ENCODE measurements at regions not wholly inside any gene's neighbourhood (a gene's known extent, or its start where the extent isn't known, plus 50 kb on each side); places are given as distances from the start of the nearest gene placed in this dataset. TPM values are rescaled to one million over a fixed set of nuclear protein-coding genes. Genes with fewer than 3 reads are reported as not detected.
A peak's percentile ranks its signal among the peaks of the same experiment; 100 is the strongest.

DNA sequence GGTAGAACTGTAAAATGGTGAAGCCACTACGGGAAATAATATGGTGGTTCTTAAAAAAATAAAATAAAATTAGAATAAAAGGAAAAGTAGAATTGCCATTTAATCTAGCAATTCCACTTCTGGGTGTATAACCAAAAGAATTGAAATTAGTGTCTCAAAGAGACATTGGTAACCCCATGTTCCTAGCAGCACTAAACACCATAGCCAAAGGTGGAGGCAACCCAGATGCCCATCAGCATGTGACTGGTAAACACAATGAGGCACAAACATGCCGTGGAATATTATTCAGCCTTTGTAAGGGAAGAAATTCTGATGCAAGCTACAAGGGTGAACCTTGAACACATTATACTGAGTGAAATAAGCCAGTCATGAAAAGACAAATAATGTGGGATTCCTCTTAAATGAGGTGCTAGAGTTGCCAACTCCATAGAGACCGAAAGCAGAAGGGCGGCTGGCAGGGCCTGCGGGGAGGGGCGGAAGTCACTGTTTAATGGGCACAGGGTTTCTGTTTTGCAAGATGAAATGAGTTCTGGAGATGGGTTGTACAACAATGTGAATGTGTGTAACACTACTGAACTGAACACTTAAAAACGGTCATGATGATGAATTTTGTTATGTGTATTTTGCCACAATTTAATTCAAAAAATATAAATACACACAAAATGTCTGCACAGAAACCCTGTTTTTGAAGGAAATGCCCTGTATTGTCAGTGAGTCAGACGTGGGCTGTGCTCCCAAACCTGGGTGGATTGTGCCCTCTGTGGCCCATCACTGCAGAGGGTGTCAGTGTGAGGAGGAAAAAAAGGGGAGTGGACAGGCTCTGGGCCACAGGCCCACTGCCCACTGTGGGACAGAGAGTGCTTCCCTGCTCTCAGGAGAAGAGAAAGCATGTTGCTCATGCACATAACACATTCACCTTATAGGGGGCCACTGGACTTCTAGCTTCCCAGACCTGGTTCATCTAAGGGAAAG is 49.6 kb upstream of the CD93 start:
- Histone ChIP-seq H2AFZ (ENCODE audit: low read depth, low read length) (peak overlapping the region; percentile 40), H3K4me1 (ENCODE audit: control insufficient read depth, extremely low read depth, insufficient read depth, low read length) (peaks cover 32% of the 10 kb centered on the region), H3K4me3 (replicated peaks in 1 of 3; ENCODE audit: insufficient read depth in 1 of 3, low read depth in 1 of 3, low read length in 3 of 3) (no peak overlapping the region), H3K36me3 (ENCODE audit: control insufficient read depth in 2 of 2, extremely low read depth in 1 of 2, insufficient read depth in 2 of 2, low read length in 2 of 2) (no peaks in the 10 kb centered on the region), H3K4me2 (ENCODE audit: insufficient read depth, low read length) (no peak overlapping the region), H3K27me3 (ENCODE audit: control insufficient read depth in 2 of 2, insufficient read depth in 2 of 2, low read length in 2 of 2) (no peaks in the 10 kb centered on the region), H3K79me2 (ENCODE audit: control insufficient read depth, insufficient read depth, low read length) (no peaks in the 10 kb centered on the region), H4K20me1 (replicated peaks; ENCODE audit: control insufficient read depth, extremely low read depth, insufficient read depth, low read length) (no peaks in the 10 kb centered on the region), H3K9me3 (replicated peaks; ENCODE audit: control insufficient read depth, insufficient read depth, low read length) (no peaks in the 10 kb centered on the region), H3K9ac (replicated peaks; ENCODE audit: extremely low read depth, insufficient read depth, low read length) (no peak overlapping the region), H3K9me1 (replicated peaks; ENCODE audit: control insufficient read depth, extremely low read depth, insufficient read depth, low read length) (no peaks in the 10 kb centered on the region), H3K27ac (ENCODE audit: insufficient read depth, low read depth, low read length) (no peak overlapping the region)
- intact Hi-C loops (cut with micrococcal nuclease) (no loop called here), dilution Hi-C loops (cut with MboI; ENCODE audit: extremely low pct_ligation_motif_present, low sequenced_read_pairs) (no loop called here)
- CTCF ChIA-PET = no interaction called here
- FAIRE-seq (peak; percentile 24), DNase-seq (ENCODE audit: low read depth, low spot score) (peak; percentile 58)
- POLR2A ChIA-PET = no interaction called here
- no TSS peak for BruUV-seq (replicated peaks)
- TF ChIP-seq GATA2 (IDR thresholded peaks at IDR 0.05; ENCODE audit: insufficient read depth, insufficient read length, low read depth, low read length) (no peak), EZH2 (IDR thresholded peaks at IDR 0.05; ENCODE audit: borderline replicate concordance, low read depth, low read length, severe bottlenecking) (no peak), JUN (IDR thresholded peaks at IDR 0.05; ENCODE audit: borderline replicate concordance, insufficient read depth, insufficient read length, low read depth) (no peak), POLR2A (IDR thresholded peaks at IDR 0.05; ENCODE audit: low read depth, low read length) (no peak), POLR2AphosphoS5 (IDR thresholded peaks at IDR 0.05; ENCODE audit: insufficient read depth, low read depth, low read length) (no peak), MYC (IDR thresholded peaks at IDR 0.05; ENCODE audit: low read depth, low read length) (no peak), FOS (IDR thresholded peaks at IDR 0.05; ENCODE audit: borderline replicate concordance, insufficient read depth, low read length) (no peak)
- TF ChIP-seq, protein P1, sequence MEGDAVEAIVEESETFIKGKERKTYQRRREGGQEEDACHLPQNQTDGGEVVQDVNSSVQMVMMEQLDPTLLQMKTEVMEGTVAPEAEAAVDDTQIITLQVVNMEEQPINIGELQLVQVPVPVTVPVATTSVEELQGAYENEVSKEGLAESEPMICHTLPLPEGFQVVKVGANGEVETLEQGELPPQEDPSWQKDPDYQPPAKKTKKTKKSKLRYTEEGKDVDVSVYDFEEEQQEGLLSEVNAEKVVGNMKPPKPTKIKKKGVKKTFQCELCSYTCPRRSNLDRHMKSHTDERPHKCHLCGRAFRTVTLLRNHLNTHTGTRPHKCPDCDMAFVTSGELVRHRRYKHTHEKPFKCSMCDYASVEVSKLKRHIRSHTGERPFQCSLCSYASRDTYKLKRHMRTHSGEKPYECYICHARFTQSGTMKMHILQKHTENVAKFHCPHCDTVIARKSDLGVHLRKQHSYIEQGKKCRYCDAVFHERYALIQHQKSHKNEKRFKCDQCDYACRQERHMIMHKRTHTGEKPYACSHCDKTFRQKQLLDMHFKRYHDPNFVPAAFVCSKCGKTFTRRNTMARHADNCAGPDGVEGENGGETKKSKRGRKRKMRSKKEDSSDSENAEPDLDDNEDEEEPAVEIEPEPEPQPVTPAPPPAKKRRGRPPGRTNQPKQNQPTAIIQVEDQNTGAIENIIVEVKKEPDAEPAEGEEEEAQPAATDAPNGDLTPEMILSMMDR (IDR thresholded peaks at IDR 0.05; ENCODE audit: extremely low read depth in 1 of 2, insufficient read depth in 1 of 2, low read depth in 1 of 2, low read length in 2 of 2) = no peak
- TF ChIP-seq, protein P2, sequence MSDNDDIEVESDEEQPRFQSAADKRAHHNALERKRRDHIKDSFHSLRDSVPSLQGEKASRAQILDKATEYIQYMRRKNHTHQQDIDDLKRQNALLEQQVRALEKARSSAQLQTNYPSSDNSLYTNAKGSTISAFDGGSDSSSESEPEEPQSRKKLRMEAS (IDR thresholded peaks at IDR 0.05; ENCODE audit: insufficient read depth, insufficient read length) = no peak

Small RNAs in the stretch of these regions (small RNA-seq; reads per million reads assigned to genes)
- not detected for gene RNA5SP478 (ENCODE audit: insufficient read depth, insufficient read length, low read depth, low replicate concordance)

Data from endothelial cell of umbilical vein (primary cell).